HEK293T (cell line): ENCODE measurements at regions not wholly inside any gene's neighbourhood (a gene's known extent, or its start where the extent isn't known, plus 50 kb on each side); places are given as distances from the start of the nearest gene placed in this dataset.

Experiments used
- ARNT ChIP-seq: fragments of 450-650 bp; IDR thresholded peaks from 2 replicates; pipeline ENCODE4 v1.6.1; 2017; ENCODE audit warnings: mild to moderate bottlenecking
- ELF4 ChIP-seq: fragments of 450-650 bp; IDR thresholded peaks from 2 replicates; pipeline ENCODE4 v1.6.1; 2017; ENCODE audit warnings: antibody characterized with exemption
- FOXA1 ChIP-seq: fragments of 450-650 bp; IDR thresholded peaks from 2 replicates; pipeline ENCODE4 v1.6.1; 2016; ENCODE audit warnings: mild to moderate bottlenecking
- FOXK2 ChIP-seq: fragments of 450-650 bp; IDR thresholded peaks from 2 replicates; pipeline ENCODE4 v1.6.1; 2016; ENCODE audit warnings: mild to moderate bottlenecking
- FOXM1 ChIP-seq: fragments of 450-650 bp; IDR thresholded peaks from 2 replicates; pipeline ENCODE4 v1.6.1; 2017; ENCODE audit warnings: mild to moderate bottlenecking, borderline replicate concordance
- L3MBTL2 ChIP-seq: fragments of 450-650 bp; conservative IDR thresholded peaks from 2 replicates; pipeline ENCODE4 v1.6.1; 2016; ENCODE audit warnings: mild to moderate bottlenecking
- LEF1 ChIP-seq: fragments of 450-650 bp; IDR thresholded peaks from 2 replicates; pipeline ENCODE4 v1.6.1; 2017; ENCODE audit warnings: mild to moderate bottlenecking, borderline replicate concordance
- SP1 ChIP-seq: fragments of 450-650 bp; IDR thresholded peaks from 2 replicates; pipeline ENCODE4 v1.6.1; 2017
- SUZ12 ChIP-seq: fragments of 450-650 bp; IDR thresholded peaks from 2 replicates; pipeline ENCODE4 v1.6.1; 2016; ENCODE audit warnings: mild to moderate bottlenecking

DNA sequence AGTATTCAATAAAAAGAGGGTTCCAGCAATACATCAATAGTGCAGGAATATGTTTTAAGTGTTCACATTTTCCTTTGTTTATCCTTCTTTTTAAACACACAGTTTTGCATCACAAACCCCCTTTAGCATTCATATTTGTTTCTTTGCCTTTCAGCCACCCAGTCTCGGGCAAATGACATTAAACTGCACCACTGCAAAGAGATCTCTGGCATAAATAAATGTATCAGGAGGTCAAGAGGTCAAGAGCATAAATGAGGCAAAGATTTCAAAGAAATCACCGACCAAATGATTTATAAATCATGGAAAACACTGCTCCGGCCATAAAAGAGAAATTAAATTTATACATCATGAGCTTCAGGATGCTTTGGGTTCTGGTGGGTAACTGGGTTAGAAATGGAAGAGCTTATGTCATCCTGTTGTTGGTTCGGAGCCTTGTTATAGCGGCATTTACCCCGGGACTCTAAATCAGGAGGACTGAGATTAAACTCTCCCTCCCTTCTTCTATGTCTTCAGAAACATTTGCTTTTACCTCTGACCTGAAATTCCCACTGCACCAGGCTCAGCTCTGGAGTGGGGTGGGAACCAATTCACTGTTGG, 449.6 kb upstream of the CLINT1 start:
- TF ChIP-seq LEF1 (no peak), ELF4 (no peak), FOXM1 (no peak), SP1 (no peak), FOXA1 (no peak), FOXK2 (no peak), ARNT (no peak), L3MBTL2 (no peak), SUZ12 (no peak)
